HL-60 (cell line): ENCODE measurements at regions not wholly inside any gene's neighbourhood (a gene's known extent, or its start where the extent isn't known, plus 50 kb on each side); places are given as distances from the start of the nearest gene placed in this dataset.

ENCODE experiments used
- CTCF ChIP-seq: IDR thresholded peaks from one replicate; pipeline ENCODE4 v1.5.1; 2011; ENCODE audit warnings: low read length, control low read depth, inconsistent platforms; ENCODE audit not compliant: insufficient read depth
- POLR2AphosphoS5 ChIP-seq: IDR thresholded peaks from 2 replicates; pipeline ENCODE4 v1.6.1; 2012; ENCODE audit warnings: low read depth

GRCh38 chr11:115910379-115910778, 406.2 kb upstream of the CADM1 start:
- TF ChIP-seq CTCF: no peak
- no peak for TF ChIP-seq POLR2AphosphoS5
